ENCODE measurements at regions not wholly inside any gene's neighbourhood (a gene's known extent, or its start where the extent isn't known, plus 50 kb on each side); places are given as distances from the start of the nearest gene placed in this dataset.
"Not testable (repeated sequence)": the region's sequence is repeated elsewhere in the genome, so short reads cannot be mapped to it uniquely, and the experiment has no call there.

- DNase-seq, result no peak
Measured at GRCh38 chr6:167690931-167691330, 135.8 kb upstream of the AFDN start.

GRCh38 chr6:167691533-167692312 is 135.0 kb upstream of the AFDN start:
- DNase-seq, result no peak

- not testable (repeated sequence) for DNase-seq
Measured at GRCh38 chr6:167693478-167693877, 133.2 kb upstream of the AFDN start.

GRCh38 chr6:167695831-167696230 is 130.9 kb upstream of the AFDN start:
- no peak for DNase-seq

- DNase-seq, result no peak
Measured at GRCh38 chr6:167696296-167696695, 130.4 kb upstream of the AFDN start.

GRCh38 chr6:167697316-167697715 is 129.4 kb upstream of the AFDN start:
- DNase-seq, result no peak

- no peak for DNase-seq
Measured at GRCh38 chr6:167698540-167698939, 128.2 kb upstream of the AFDN start.

- no peak for DNase-seq
Measured at GRCh38 chr6:167699141-167699931, 127.4 kb upstream of the AFDN start.

GRCh38 chr6:167700199-167700598 is 126.5 kb upstream of the AFDN start:
- DNase-seq, result no peak

- DNase-seq, result no peak
Measured at GRCh38 chr6:167701010-167701409, 125.7 kb upstream of the AFDN start.

GRCh38 chr6:167702241-167702827 is 124.4 kb upstream of the AFDN start:
- no peak for DNase-seq

GRCh38 chr6:167703347-167703746 is 123.4 kb upstream of the AFDN start:
- DNase-seq, result no peak

GRCh38 chr6:167703781-167704180 is 122.9 kb upstream of the AFDN start:
- no peak for DNase-seq

- DNase-seq, result no peak
Measured at GRCh38 chr6:167704396-167704901, 122.3 kb upstream of the AFDN start.

GRCh38 chr6:167705211-167705750 is 121.4 kb upstream of the AFDN start:
- no peak for DNase-seq

- DNase-seq, result no peak
Measured at GRCh38 chr6:167706313-167707109, 120.2 kb upstream of the AFDN start.

GRCh38 chr6:167707686-167708500 is 118.8 kb upstream of the AFDN start:
- no peak for DNase-seq

GRCh38 chr6:167708501-167709094 is 118.1 kb upstream of the AFDN start:
- DNase-seq, result no peak

GRCh38 chr6:167709196-167709595 is 117.5 kb upstream of the AFDN start:
- no peak for DNase-seq

- not testable (repeated sequence) for DNase-seq
Measured at GRCh38 chr6:167709776-167710336, 116.9 kb upstream of the AFDN start.
